Natural killer cell treated with Interleukin-12 subunit alpha and Interleukin-12 subunit beta and Interleukin-15 and Interleukin-18, amount 100 ng/mL, for 72 hours (primary cell): ENCODE measurements at regions not wholly inside any gene's neighbourhood (a gene's known extent, or its start where the extent isn't known, plus 50 kb on each side); places are given as distances from the start of the nearest gene placed in this dataset.

Experiments used
- ATAC-seq, 2 donors: fragments of 150-1000 bp; cut with Tn5 transposase in 1 of 2; sonication (Bioruptor Pico), chemical (Tn5 transposase) in 1 of 2; 2 replicates each; pipeline ENCODE4 v1.10.0; 2021
- DNase-seq: peaks from one replicate; pipeline ENCODE4 v3.0.0; 2022; ENCODE audit warnings: low spot score
- H3K27ac Mint-ChIP-seq, 2 donors: 1 replicate in 1 of 2; 2 replicates in 1 of 2; pipeline ENCODE4 v1.8.0; 2022; ENCODE audit warnings: mixed read lengths in 2 of 2, mild to moderate bottlenecking in 1 of 2, moderate library complexity in 1 of 2
- H3K27me3 Mint-ChIP-seq, 2 donors: 1 replicate in 1 of 2; 2 replicates in 1 of 2; pipeline ENCODE4 v1.8.0; 2022; ENCODE audit warnings: mixed read lengths in 2 of 2
- H3K36me3 Mint-ChIP-seq: one replicate; pipeline ENCODE4 v1.8.0; 2022; ENCODE audit warnings: mixed read lengths
- H3K4me1 Mint-ChIP-seq, 2 donors: 1 replicate in 1 of 2; 2 replicates in 1 of 2; pipeline ENCODE4 v1.8.0; 2022; ENCODE audit warnings: low read depth in 2 of 2, mixed read lengths in 2 of 2, mild to moderate bottlenecking in 1 of 2
- H3K4me3 Mint-ChIP-seq: one replicate; pipeline ENCODE4 v1.8.0; 2022; ENCODE audit warnings: mixed read lengths
- H3K9me3 Mint-ChIP-seq: 2 replicates; pipeline ENCODE4 v1.8.0; 2022; ENCODE audit warnings: mixed read lengths

DNA sequence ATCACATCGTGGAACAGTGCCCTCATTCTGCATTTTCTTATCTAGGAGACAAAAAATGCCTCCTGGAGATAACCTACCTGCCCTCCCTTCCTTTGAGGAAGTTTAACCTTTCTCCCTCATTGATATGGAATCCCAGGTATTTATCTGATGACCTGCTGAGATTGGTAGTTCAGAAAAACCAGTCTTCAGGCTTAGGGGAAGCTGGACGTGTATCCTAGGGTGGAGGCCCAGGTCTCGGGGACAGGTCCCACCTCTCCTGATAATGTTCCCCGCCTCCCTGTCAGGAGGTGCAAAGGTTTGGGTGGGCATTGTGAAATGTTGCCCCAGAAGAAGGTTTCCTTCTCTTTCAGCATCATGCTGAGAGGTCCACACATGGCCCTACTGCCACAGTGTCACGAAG is 186.9 kb upstream of the NAV2 start:
- ATAC-seq = no peak

DNA sequence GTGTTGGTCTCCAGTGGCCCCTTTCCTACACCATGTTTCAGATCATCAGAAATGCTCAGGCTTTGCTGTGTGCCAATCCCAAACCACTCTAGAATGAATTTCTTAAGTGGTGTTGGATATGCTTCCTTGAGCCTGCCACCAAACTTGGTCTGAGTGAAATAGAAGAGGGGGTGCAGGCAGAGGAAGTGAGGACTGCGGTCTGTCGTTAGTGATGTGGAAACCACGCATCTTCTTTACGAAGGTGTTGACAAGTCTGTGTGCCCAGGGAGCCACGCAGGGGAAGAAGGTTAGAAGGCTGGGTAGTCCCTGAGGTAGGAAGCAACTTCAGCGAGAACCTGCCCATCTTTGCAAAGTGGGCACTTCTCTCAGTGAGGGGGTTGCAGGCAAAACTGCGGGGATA is 187.4 kb upstream of the NAV2 start:
- Mint-ChIP-seq H3K4me3 (no peak overlapping the region), H3K27me3 (peaks cover 13 to 23% of the 10 kb centered on the region in 2 donors), H3K9me3 (no peaks in the 10 kb centered on the region), H3K27ac (no peak overlapping the region), H3K36me3 (no peaks in the 10 kb centered on the region), H3K4me1 (no peaks in the 10 kb centered on the region)
- no peak for ATAC-seq
- no peak for DNase-seq

More for the DNA sequence above, 186.9 kb upstream of the NAV2 start:
- no peak for DNase-seq
- Mint-ChIP-seq H3K27ac (no peak overlapping the region), H3K4me3 (no peak overlapping the region), H3K27me3 (peaks cover 13 to 23% of the 10 kb centered on the region in 2 donors), H3K36me3 (no peaks in the 10 kb centered on the region), H3K9me3 (no peaks in the 10 kb centered on the region), H3K4me1 (no peaks in the 10 kb centered on the region)

DNA sequence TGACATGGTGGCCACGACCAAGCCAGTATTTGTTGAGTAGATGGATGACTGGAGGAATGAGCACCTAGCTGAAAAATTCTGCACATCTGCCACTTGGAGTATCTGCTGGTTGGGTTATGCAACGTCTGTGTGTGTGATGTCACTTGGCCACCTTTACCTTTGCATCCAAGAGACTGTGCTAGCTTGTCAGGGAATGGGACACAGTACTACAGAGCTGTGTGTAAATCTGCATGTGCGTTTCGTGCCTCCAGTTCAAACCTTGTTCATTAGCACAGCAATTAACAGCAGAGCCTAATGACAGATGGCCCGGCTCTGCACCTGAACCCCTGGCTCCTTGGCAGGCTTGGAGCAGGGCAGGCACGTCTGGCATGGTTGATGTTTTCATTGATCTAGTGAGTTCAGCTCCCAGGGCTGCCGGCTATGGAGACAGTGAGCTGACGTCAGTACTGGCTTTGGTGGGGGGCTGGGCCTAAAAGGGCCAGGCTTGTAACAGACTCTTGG is 188.4 kb upstream of the NAV2 start:
- ATAC-seq (no peak), DNase-seq (no peak)
- Mint-ChIP-seq H3K36me3 (no peaks in the 10 kb centered on the region), H3K4me1 (no peaks in the 10 kb centered on the region), H3K9me3 (no peaks in the 10 kb centered on the region), H3K27ac (no peak overlapping the region), H3K27me3 (peaks cover 13 to 18% of the 10 kb centered on the region in 2 donors), H3K4me3 (no peak overlapping the region)

DNA sequence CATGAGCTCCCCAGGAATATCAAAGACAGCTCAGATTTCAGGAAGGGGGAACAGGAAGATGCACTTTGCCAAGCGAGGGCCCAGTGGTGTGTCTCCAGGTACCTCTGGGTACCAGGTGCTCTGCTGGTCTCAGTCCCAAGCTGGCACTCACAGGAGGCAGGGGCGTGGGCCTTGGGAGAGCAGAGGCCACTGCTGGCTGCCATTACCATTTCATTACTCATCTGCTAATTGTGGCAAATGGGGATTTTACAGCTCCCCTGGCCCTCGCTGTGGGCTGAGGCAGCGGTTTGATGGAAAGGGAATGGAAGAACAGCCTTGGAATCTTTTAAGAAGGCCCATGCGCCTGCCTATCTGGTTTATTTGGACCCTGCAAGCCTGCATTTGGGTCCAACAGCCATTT is 192.0 kb upstream of the NAV2 start:
- no peaks in the 10 kb centered on the region for H3K36me3 Mint-ChIP-seq
- H3K9me3 Mint-ChIP-seq = no peaks in the 10 kb centered on the region
- no peak for ATAC-seq
- H3K4me1 Mint-ChIP-seq = no peaks in the 10 kb centered on the region
- no peak overlapping the region for H3K27ac Mint-ChIP-seq
- no peak overlapping the region for H3K4me3 Mint-ChIP-seq
- peaks cover 0 to 12% of the 10 kb centered on the region in 2 donors for H3K27me3 Mint-ChIP-seq
- DNase-seq = no peak

DNA sequence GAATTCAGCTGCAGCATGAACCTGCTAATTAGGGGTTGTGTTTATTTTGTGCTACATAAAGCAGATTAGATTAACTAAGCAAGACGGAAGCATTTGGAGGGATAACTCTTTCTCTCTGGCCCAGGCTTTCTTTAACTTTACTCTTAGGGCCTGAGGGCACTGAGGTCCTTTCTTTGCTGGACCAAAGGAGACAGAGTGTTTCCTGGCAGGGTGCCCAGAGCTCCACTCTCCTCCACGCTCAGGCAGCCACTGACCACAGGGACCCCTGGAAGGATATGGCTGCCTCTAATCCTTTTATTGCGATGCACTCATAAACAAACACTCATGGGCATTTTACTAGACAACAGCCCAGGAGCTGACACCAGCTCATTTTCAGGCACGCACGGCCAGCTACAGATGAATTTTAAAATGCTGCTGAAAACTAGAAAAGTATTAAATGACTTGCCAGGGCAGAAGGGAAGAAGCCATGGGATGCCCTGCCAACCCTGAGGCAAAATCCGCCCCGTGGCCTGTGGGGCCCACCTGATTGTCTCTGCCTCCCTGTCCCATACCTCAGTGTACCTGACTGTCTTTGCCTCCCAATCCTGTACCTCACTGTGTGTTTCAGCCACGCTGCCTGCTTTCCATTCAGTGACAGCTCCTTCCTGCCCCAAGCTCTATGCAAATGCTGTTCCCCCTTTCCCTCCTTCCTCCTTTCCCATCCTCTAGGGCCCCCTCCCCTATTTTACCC is 192.6 kb upstream of the NAV2 start:
- no peaks in the 10 kb centered on the region for H3K4me1 Mint-ChIP-seq
- no peak overlapping the region for H3K4me3 Mint-ChIP-seq
- H3K36me3 Mint-ChIP-seq = no peaks in the 10 kb centered on the region
- ATAC-seq (no peak), DNase-seq (no peak)
- H3K27ac Mint-ChIP-seq = no peak overlapping the region
- H3K9me3 Mint-ChIP-seq = no peaks in the 10 kb centered on the region
- H3K27me3 Mint-ChIP-seq = peaks cover 0 to 13% of the 10 kb centered on the region in 2 donors

DNA sequence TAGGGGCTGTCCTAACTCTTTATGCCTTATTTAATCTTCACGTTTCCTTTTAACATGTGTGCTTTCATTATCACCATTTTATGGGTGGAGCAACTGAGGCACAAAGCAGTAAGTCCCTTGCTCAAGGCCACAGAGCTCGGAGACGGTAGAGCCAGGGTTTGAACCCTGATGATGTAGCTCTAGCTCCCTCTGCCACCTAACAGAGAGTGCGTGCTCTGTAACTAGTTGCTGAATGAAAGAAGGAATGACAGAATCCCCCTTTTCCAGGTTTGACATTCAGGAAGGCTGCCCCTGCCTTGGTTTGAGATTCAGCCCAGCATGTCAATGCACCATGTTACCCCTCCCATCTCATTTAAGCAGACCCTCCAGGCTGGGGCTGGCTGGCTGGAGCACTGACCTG is 193.3 kb upstream of the NAV2 start:
- ATAC-seq = no peak
- Mint-ChIP-seq H3K27me3 (peaks cover 3 to 15% of the 10 kb centered on the region in 2 donors), H3K4me1 (no peaks in the 10 kb centered on the region), H3K36me3 (no peaks in the 10 kb centered on the region), H3K4me3 (no peak overlapping the region), H3K27ac (no peak overlapping the region), H3K9me3 (no peaks in the 10 kb centered on the region)
- DNase-seq = no peak

DNA sequence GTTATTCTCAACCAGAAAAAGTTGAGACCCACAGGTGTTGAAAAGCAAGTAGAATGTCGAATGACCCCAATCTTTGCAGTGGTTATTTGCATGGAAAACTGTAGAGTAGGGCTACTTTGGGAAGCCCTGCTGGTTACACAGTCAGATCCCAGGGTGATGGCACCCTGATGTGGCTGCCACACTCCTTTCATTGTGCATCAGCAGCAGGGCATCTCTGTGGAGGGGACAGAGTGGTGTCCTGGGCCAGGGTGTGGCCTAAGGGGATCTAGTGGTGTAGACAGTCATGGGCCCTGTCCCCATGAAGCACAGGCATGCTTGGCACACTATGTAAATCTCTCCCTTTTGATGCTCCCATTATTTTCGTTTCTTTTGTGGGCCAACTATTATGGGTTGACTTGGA is 199.4 kb upstream of the NAV2 start:
- Mint-ChIP-seq H3K27ac (no peak overlapping the region), H3K27me3 (peaks cover 43 to 59% of the 10 kb centered on the region in 2 donors), H3K4me3 (no peak overlapping the region), H3K4me1 (no peaks in the 10 kb centered on the region), H3K36me3 (no peaks in the 10 kb centered on the region), H3K9me3 (no peaks in the 10 kb centered on the region)
- no peak for DNase-seq
- ATAC-seq = peak in 1 of 2 donors; percentile 24

DNA sequence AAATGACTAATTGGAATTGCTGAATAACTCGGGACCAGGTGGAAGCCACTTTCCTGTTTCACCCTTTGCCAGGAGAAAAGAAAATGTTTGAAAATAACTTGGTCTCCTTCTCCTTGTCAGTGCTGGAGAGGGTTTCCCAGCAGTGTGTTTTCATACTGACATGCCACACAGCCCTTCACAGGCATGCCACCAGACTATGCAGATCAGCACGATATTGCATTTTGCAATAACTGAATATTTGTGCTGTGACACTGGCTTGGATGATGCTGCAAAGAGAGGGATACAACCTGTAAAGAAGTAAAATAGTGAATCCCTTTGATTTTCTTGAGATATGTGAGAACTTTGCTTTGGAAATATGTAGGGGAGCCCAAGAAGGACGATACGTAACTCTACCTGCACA is 200.0 kb upstream of the NAV2 start:
- Mint-ChIP-seq H3K27me3 (peaks cover 43 to 59% of the 10 kb centered on the region in 2 donors), H3K27ac (no peak overlapping the region), H3K4me3 (no peak overlapping the region), H3K4me1 (no peaks in the 10 kb centered on the region), H3K9me3 (no peaks in the 10 kb centered on the region), H3K36me3 (no peaks in the 10 kb centered on the region)
- no peak for DNase-seq
- no peak for ATAC-seq

DNA sequence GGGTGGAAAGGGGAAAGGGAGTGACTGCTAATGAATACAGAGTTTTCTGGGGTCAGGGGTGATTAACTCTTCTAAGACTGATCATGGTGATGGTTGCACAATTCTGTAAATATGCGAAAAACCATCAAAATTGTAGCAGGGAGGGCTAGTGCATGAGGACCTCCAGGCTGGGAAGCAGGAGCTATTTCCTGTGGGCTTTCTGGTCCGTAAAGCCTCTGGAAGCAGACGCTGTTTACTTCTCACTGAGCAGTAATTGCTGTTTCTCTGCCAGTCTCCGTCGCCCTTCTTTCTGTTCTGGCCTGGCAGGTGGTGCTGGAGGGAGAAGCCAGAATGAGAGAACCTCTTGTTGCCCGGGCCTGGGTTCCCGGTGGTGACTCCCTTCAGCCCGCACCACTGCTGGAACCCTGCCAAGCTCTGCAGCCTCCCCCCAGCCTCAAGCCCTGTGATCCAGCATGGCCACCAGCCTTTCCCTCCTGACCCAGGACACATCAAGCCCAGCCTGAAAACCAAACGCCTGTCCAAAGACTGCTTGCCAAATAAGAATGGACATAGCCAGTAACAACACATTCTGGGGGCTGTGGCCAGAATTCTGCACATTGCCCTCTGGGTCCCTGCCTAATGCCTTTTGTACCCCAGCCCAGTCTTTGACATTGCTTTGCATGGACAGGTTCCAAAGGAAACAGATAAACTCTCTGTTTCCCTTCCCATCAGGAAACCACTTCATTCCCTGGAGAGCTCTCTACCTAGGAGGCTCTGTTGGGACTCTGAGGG is 201.0 kb upstream of the NAV2 start:
- Mint-ChIP-seq H3K4me1 (no peaks in the 10 kb centered on the region), H3K36me3 (no peaks in the 10 kb centered on the region), H3K9me3 (no peaks in the 10 kb centered on the region), H3K4me3 (no peak overlapping the region), H3K27me3 (peaks cover 43 to 59% of the 10 kb centered on the region in 2 donors), H3K27ac (no peak overlapping the region)
- no peak for DNase-seq
- no peak for ATAC-seq

DNA sequence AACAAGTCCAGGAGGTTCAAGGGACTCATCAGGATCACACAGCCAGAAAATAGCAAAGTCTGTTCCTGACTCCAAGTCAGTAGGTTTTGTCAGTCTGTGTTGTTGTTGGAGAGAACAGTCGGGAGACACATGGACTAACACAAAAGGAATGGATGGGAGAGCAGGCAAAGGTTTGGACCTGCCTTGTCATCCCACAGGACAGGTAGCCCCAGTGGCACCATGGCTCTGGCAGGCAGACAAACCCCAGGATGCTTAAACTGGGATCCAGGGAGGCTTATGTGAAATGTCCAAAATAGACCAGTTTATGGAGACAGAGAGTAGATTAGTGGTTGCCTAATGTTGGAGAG is 201.6 kb upstream of the NAV2 start:
- ATAC-seq = no peak
- no peak overlapping the region for H3K27ac Mint-ChIP-seq
- no peak overlapping the region for H3K4me3 Mint-ChIP-seq
- H3K27me3 Mint-ChIP-seq = peaks cover 40 to 59% of the 10 kb centered on the region in 2 donors
- no peaks in the 10 kb centered on the region for H3K4me1 Mint-ChIP-seq
- H3K36me3 Mint-ChIP-seq = no peaks in the 10 kb centered on the region
- no peak for DNase-seq
- no peaks in the 10 kb centered on the region for H3K9me3 Mint-ChIP-seq

DNA sequence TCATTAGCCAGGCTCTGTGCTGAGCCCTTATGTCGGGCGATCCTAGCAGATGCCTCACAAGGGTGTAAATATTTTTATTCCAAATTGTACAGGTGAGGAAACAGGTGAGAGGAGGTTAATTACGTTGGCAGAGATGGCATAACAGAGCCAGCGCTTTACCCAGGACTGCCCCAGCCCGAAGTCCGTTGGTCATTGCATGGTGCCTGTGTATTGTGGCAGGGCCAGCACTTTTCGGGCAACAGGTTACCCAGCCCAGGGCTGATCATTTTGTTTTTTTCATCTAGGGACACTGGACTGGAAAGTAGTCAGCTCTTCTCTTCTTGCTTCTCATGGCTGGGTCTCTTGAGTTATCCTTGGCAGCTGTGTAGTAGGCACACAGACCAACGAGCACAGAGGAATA is 202.2 kb upstream of the NAV2 start:
- no peak for DNase-seq
- no peaks in the 10 kb centered on the region for H3K4me1 Mint-ChIP-seq

DNA sequence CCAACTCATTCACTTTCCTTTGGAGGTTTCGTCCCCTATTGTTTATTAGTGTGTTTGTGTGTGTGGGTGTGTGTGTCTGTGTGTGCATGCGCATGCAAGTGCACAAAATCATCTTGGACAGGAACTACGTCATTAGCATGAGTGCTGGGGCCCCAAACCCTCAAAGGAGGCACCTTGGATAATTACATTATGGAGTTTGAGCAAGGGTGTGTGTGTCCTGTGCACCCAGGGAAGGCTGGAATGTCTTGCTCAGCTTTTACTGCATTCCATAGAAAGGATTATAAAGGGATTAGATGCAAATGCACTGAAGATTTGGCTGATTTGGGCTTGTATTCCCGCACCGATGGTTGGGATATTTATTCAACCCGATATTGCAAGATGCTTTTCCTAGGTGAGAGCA is 203.4 kb upstream of the NAV2 start:
- peaks cover 38 to 64% of the 10 kb centered on the region in 2 donors for H3K27me3 Mint-ChIP-seq
- no peak for ATAC-seq
- H3K4me1 Mint-ChIP-seq = no peaks in the 10 kb centered on the region
- DNase-seq = no peak
- no peaks in the 10 kb centered on the region for H3K9me3 Mint-ChIP-seq
- H3K36me3 Mint-ChIP-seq = no peaks in the 10 kb centered on the region
- no peak overlapping the region for H3K4me3 Mint-ChIP-seq
- no peak overlapping the region for H3K27ac Mint-ChIP-seq

More for the DNA sequence above, 202.2 kb upstream of the NAV2 start:
- H3K36me3 Mint-ChIP-seq = no peaks in the 10 kb centered on the region
- no peak for ATAC-seq
- no peaks in the 10 kb centered on the region for H3K9me3 Mint-ChIP-seq
- no peak overlapping the region for H3K27ac Mint-ChIP-seq
- no peak overlapping the region for H3K4me3 Mint-ChIP-seq
- peaks cover 36 to 61% of the 10 kb centered on the region in 2 donors for H3K27me3 Mint-ChIP-seq

DNA sequence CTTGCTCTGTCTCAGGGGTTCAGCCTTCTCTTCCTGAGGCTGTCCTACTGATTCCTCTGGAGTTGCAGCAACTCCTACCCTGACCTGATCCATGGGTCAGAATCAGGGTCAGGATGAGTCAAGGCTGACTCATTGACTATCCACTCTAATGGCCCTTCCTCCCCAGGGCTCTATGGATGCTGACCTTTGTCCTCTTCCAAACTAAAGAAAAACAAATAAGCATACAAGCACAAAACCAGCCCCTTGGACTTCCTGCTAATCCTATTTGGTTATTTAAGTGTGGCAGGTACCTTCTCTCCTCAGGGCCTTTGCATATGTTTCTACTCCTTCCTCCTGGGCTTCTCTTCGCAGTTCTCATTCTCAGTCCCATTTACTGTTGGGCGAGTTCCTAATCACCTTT is 204.5 kb upstream of the NAV2 start:
- DNase-seq = no peak
- H3K4me1 Mint-ChIP-seq = no peaks in the 10 kb centered on the region
- H3K27me3 Mint-ChIP-seq = peaks cover 39 to 59% of the 10 kb centered on the region in 2 donors
- H3K4me3 Mint-ChIP-seq = no peak overlapping the region
- H3K27ac Mint-ChIP-seq = no peak overlapping the region
- H3K36me3 Mint-ChIP-seq = no peaks in the 10 kb centered on the region
- no peaks in the 10 kb centered on the region for H3K9me3 Mint-ChIP-seq
- ATAC-seq = no peak

DNA sequence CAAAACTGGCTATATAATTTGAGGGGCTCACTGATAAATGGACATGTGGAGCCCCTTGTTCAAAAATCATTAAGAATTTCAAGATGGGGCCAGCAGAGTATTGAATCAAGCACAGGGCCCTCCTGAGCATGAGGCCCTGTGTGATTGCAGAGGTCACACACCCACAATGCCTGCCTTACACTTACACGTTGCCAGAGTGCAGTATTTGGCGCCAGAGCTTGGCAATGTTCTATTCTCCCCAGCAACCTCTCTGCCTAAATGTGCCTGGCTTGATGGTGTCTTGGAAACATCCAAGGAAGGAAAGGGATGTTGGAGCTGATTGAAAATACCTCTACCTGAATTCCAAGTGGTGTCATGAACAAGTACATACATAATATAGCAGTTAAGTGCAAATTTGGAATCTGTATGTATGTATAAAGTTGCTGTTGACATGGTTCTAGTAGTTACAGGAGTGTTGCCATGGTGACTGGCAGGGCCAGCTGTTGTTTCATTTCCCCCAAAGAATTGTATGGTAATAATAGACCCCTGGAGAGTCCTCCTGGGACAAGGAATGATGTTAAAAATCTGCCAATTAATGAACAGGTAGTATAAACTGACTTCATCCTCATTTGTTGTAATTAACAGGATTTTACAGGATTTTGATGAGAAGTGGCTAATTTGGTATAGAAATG is 205.7 kb upstream of the NAV2 start:
- Mint-ChIP-seq H3K27ac (no peak overlapping the region), H3K36me3 (no peaks in the 10 kb centered on the region), H3K4me3 (no peak overlapping the region), H3K9me3 (no peaks in the 10 kb centered on the region), H3K4me1 (no peaks in the 10 kb centered on the region), H3K27me3 (peaks cover 36 to 50% of the 10 kb centered on the region in 2 donors)
- DNase-seq (no peak), ATAC-seq (no peak)
